ENCODE measurements at regions not wholly inside any gene's neighbourhood (a gene's known extent, or its start where the extent isn't known, plus 50 kb on each side); places are given as distances from the start of the nearest gene placed in this dataset.

- no peak for DNase-seq (ENCODE audit: low spot score)
Observed at GRCh38 chr2:75278821-75279379, 79.6 kb upstream of the TACR1 start.

- no peak for DNase-seq (ENCODE audit: low spot score)
Observed at GRCh38 chr2:75278314-75278713, 79.0 kb upstream of the TACR1 start.

- DNase-seq (ENCODE audit: low spot score): no peak
Observed at GRCh38 chr2:75277111-75277510, 77.8 kb upstream of the TACR1 start.

GRCh38 chr2:75276093-75277029 lies 77.0 kb upstream of the TACR1 start:
- no peak for DNase-seq (ENCODE audit: low spot score)

GRCh38 chr2:75274936-75275335 lies 75.6 kb upstream of the TACR1 start:
- DNase-seq (ENCODE audit: low spot score): no peak

GRCh38 chr2:75268112-75268511 lies 68.8 kb upstream of the TACR1 start:
- DNase-seq (ENCODE audit: low spot score): no peak

- no peak for DNase-seq (ENCODE audit: low spot score)
Observed at GRCh38 chr2:75261923-75262322, 62.6 kb upstream of the TACR1 start.

- no peak for DNase-seq (ENCODE audit: low spot score)
Observed at GRCh38 chr2:75260946-75261345, 61.6 kb upstream of the TACR1 start.

GRCh38 chr2:75258620-75259019 lies 59.3 kb upstream of the TACR1 start:
- DNase-seq (ENCODE audit: low spot score): no peak

GRCh38 chr2:75256485-75256884 lies 57.2 kb upstream of the TACR1 start:
- DNase-seq (ENCODE audit: low spot score): no peak

GRCh38 chr2:75253526-75253925 lies 54.2 kb upstream of the TACR1 start:
- DNase-seq (ENCODE audit: low spot score): no peak

- no peak for DNase-seq (ENCODE audit: low spot score)
Observed at GRCh38 chr2:75251896-75252295, 52.6 kb upstream of the TACR1 start.
